K562 (cell line): ENCODE measurements at regions not wholly inside any gene's neighbourhood (a gene's known extent, or its start where the extent isn't known, plus 50 kb on each side); places are given as distances from the start of the nearest gene placed in this dataset.

ENCODE experiments used
- JUND ChIP-seq, 2 experiments: IDR thresholded peaks; 2 replicates in 1 of 2; 3 replicates in 1 of 2; pipeline ENCODE4 v1.6.1; 2011; ENCODE audit warnings: borderline replicate concordance in 2 of 2, low read depth in 2 of 2, low read length in 2 of 2, improper control_type of control experiment in 1 of 2, missing biosample characterization in 1 of 2, missing genetic modification characterization in 1 of 2, missing genetic modification reagents in 1 of 2
- YY1 ChIP-seq, 3 experiments: IDR thresholded peaks; 2 replicates each; pipeline ENCODE4 v1.6.1; 2011; ENCODE audit warnings: low read length in 2 of 3, mild to moderate bottlenecking in 2 of 3, moderate library complexity in 2 of 3, borderline replicate concordance in 1 of 3, control low read depth in 1 of 3, low read depth in 1 of 3; ENCODE audit not compliant: insufficient read depth in 3 of 3, insufficient replicate concordance in 2 of 3, control insufficient read depth in 1 of 3, insufficient read length in 1 of 3; ENCODE audit errors: extremely low read depth in 1 of 3
- TF ChIP-seq, protein P1 (sequence below): fragments of 250-450 bp; sonication (Bioruptor Pico); IDR thresholded peaks from 2 replicates; pipeline ENCODE4 v1.5.0; 2021; ENCODE audit warnings: mild to moderate bottlenecking, borderline replicate concordance

- no peak for TF ChIP-seq YY1 (IDR thresholded peaks at IDR 0.05; ENCODE audit: borderline replicate concordance in 1 of 3, control insufficient read depth in 1 of 3, extremely low read depth in 1 of 3, insufficient read depth in 3 of 3, insufficient read length in 1 of 3, insufficient replicate concordance in 2 of 3, low read depth in 1 of 3, low read length in 2 of 3)
- TF ChIP-seq, protein P1, sequence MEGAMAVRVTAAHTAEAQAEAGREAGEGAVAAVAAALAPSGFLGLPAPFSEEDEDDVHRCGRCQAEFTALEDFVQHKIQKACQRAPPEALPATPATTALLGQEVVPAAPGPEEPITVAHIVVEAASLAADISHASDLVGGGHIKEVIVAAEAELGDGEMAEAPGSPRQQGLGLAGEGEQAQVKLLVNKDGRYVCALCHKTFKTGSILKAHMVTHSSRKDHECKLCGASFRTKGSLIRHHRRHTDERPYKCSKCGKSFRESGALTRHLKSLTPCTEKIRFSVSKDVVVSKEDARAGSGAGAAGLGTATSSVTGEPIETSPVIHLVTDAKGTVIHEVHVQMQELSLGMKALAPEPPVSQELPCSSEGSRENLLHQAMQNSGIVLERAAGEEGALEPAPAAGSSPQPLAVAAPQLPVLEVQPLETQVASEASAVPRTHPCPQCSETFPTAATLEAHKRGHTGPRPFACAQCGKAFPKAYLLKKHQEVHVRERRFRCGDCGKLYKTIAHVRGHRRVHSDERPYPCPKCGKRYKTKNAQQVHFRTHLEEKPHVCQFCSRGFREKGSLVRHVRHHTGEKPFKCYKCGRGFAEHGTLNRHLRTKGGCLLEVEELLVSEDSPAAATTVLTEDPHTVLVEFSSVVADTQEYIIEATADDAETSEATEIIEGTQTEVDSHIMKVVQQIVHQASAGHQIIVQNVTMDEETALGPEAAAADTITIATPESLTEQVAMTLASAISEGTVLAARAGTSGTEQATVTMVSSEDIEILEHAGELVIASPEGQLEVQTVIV (CRISPR knock-in tag), result no peak
- TF ChIP-seq JUND (IDR thresholded peaks at IDR 0.05; ENCODE audit: borderline replicate concordance, low read depth, low read length), result no peak
- TF ChIP-seq JUND (tag; IDR thresholded peaks at IDR 0.05; ENCODE audit: borderline replicate concordance, low read depth, low read length), result no peak
These were observed 239.8 kb upstream of the CNTNAP5 start for GRCh38 chr2:123785332-123785731.
